NOMO-1 (cell line): ENCODE measurements at regions not wholly inside any gene's neighbourhood (a gene's known extent, or its start where the extent isn't known, plus 50 kb on each side); places are given as distances from the start of the nearest gene placed in this dataset.

Source experiments
- DNase-seq, 2 experiments: peaks; one replicate each; lab custom pipeline; 2025; ENCODE audit not compliant: unreplicated experiment in 2 of 2; lab: John Stamatoyannopoulos, UW

DNA sequence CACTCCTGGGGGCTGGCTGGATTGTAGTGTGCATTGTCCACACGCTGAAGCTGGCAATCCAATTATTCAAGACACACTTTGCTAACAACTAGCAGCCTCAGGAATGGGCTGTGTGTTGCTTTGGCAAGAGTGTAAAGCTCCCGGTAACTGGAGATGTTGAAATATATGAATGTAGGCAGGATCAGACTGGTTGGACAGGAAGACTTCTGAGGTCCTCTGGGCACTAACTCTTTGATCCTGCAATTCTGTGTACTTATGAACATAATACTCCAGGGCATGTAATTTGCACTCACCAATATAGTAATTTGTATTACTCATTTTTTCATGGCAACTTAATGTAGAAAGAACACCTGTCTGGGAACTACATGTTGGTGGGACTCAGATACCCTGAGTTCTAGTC, 106.7 kb upstream of the SLC28A3 start:
- no peak for DNase-seq

DNA sequence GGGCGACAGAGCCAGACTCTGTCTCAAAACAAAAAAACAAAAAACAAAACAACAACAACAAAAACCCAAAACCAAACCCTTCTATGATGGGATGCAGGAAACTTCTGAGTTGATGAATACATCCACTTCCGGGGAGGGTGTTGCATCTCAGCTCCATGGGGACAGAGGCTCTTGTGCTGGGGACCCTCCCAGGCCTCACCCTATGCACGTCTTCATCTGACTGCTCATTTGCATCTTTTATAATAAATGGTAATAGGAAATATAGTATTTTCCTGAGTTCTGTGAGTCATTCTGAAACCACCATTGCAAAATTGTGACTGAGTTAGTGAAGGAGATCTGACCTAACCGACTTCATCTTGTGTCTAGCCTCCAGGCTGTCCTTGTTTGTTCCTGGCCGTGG, 109.5 kb upstream of the SLC28A3 start:
- DNase-seq: no peak

DNA sequence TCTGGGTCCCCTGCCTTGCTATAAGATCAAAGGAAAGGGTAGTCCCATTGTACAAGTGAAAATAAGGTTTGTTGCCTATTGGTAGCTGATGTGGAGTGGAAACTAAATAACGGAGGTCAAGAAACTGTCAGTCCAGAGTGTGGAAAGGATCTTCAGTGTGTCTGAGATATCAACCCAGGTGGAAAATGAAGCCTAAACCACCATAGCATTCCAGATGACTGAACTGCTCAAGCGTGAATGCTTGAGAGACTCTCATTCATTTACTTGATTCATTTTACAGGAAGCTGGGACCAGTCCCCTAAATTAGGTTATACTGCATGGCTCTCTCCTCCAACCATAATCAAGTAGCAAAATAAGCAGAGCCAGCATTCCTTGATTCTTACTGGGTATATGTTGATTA, 116.0 kb upstream of the SLC28A3 start:
- no peak for DNase-seq

DNA sequence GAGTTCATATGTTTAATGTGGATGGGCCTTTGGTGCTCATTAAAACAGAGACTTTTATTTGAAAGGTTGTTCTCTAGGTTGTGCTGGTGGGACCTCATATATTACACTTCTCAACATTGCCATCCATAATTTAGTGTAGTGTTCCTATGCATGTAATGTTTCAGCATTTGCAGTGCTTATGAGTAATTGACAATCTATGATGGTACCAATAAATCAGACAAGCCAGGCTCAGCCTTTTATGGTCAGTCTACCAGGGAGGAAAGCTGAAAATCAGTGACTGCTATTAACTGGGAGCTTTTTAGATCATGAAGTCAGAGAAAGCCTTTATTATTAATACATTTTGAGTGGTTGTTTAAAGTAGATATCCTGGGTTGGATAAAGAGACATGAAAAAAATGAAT, 120.1 kb upstream of the SLC28A3 start:
- no peak for DNase-seq

DNA sequence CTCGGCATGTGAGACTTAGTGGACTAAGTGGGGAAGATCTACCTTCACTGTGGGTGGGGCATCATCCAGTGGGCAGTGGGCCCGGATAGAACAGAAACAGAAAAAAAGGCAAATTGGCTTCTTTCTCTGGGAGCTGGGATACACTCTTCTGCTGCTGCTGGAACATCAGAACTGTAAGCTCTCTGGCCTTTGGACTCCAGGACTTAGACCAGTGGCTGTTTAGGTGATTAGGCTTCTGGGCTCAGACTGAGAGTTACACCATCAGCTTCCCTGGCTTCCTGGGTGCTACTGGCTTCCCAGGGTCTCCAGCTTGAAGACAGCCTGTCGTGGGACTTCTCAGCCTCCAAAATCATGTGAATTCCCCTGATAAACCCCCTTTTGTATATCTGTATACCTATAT, 122.7 kb upstream of the SLC28A3 start:
- no peak for DNase-seq

DNA sequence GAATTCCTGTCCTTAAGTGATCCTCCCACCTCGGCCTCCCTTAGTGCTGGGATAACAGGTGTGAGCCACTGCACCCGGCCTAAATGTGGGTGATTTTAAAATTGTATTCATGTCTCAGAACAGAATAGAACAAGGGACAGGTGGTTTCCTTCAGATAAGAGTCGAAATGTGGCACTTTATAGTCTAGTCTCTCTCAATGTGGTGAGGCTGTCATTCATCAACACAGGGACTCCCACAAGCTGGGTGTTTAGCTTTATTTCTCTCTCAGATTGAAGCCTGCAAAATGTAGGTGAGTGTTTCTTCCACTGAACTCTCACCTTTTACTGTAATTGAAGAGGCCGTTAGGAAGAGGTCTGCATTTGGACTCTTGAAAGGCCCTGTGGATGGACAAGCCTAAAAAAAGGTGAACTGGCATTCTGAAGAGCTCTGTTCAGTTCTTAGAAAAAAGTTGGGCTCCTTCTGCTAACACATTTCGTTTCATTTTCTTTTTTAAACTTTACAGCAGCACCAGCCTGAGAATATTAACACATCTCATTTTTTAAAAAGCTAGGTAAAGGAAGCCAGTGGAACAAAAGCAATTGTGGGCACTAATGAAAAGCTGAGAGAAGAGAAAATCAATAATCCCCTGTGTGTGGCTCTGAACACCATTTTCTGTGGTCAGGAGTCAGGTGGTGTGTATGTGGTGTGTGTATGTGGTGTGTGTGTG, 126.2 kb upstream of the SLC28A3 start:
- DNase-seq: no peak

DNA sequence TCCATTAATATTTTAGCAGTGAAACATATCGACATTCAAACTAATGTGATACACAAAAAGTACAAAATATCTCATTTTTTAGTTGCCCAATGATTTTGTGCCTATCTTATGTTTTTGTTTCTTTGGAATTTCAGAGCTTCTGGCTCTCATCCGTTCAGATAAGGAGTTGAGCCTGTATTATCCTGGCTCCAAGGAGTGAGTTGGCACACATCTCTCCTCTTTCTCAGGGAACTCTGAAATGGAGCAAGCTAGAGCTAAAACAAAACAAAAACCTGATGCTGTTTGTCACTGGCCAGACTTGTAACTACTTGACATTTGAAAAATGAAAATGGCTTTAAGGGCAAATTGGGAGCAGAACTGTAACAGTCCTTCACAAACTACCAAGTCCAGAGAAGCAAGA, 131.3 kb upstream of the SLC28A3 start:
- no peak for DNase-seq

DNA sequence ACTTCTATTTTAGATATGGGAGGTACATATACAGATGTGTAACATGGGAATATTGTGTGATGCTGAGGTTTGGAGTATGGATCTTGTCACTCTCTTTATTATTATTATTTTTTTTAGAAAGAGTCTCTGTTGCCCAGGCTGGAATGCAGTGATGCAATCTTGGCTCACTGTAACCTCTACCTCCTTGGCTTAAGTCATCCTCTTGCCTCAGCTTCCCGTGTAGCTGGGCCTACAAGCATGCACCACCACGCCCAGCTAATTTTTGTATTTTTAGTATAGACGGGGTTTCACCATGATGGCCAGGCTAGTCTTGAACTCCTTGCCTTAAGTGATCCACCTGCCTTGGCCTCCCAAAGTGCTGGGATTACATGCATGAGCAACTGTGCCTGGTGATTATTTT, 138.4 kb upstream of the SLC28A3 start:
- DNase-seq: no peak

DNA sequence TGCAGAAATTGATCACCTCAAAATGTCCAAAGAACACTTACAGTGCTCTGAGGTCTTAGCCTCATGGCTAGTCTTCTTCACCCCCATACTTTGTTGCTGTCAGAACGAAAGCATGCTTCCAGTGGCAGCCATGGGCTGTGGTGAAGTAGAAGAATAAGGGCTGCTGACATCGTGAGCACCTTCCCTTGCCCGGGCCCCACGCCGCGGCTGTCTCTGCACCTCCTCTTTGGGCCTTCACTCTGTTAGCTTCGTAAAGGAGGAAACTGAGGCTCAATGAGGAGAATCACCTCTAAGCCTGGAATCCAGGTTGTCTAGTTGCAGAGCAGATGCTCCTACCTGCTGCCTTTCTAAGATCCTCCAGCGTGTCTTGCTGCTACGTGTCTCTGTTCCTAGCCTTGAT, 139.5 kb upstream of the SLC28A3 start:
- DNase-seq: no peak

DNA sequence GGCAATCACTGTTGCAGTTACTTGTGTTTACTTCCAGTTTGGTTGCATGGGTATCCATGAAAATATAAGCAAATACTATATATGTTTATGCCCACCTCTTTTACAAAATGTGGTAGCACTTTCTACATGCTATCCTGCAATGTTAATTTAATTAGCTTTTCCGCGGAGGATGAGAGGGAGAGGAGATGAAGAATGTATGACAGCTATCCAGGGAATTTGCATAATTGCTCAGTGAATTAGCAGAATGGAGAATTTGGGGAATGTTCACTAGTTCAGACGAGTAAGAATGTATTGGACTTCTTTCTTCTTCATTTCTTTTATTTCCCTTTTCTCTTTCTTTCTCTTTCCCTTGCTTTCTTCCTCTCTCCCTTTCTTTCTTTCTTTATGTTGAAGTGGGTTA, 140.7 kb upstream of the SLC28A3 start:
- no peak for DNase-seq

DNA sequence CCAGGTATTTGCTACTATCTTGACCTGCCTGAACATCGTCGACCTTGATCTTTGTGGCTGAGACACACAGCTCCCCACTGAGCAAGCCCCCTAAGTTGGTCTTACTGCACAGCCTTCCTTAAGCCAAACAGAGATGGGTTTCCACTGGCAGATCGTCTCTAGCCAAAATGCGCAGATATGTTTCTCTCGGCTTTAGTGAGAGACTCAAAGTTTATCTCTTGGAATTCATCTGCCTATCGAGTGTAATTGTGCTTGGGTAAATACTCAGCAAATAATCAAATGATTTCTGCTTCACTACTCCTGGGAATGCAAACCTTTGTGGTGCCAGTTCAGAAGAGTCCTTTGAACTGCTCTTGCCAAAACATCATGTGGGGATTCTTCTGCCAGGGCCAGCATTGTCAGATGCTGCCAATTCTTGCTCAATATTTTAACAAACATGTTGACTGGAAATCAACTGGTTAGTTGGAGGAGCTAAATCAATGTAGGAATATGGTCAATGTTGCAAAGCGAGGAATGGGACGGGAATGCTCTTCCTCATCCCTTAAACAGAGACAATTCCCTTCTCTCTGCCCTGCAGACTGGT, 141.2 kb upstream of the SLC28A3 start:
- no peak for DNase-seq

DNA sequence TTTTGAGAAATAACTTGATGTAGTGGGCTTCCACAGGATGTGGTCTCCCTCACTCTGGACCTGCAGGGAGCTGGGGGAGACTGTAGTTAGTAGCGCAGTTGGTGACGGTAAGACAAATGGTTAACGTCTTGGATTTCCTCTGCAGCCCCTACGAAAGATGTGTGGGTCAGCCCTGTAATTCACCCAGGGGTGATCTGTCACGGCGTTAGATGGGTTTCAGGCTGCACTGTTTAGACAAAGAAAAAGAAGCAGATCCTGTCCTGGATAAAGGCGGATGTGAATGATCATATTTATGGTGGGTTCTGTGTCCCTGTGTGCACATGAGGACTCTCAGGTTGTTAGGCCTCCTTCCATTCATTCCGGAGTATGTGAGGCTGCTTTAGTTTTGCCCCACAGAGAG, 142.0 kb upstream of the SLC28A3 start:
- DNase-seq: no peak

DNA sequence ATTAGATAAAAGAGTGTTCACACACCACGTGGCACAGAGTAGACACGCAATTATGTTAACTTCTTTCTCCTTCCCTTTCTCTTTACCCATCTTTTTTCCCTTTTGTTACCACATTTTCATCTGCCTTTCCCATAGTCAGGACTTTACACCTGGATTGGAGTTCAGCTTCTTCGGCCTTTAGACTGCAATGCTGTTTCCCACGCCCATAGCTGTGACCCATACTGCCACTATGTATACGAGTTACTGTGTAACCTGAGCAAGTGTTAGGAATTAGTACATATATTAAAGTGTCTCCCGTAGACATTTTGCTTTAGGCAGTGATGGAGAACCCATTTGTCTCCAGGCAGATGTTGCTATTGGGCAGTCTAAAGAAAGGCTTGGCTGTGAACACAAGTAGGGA, 143.6 kb upstream of the SLC28A3 start:
- no peak for DNase-seq

DNA sequence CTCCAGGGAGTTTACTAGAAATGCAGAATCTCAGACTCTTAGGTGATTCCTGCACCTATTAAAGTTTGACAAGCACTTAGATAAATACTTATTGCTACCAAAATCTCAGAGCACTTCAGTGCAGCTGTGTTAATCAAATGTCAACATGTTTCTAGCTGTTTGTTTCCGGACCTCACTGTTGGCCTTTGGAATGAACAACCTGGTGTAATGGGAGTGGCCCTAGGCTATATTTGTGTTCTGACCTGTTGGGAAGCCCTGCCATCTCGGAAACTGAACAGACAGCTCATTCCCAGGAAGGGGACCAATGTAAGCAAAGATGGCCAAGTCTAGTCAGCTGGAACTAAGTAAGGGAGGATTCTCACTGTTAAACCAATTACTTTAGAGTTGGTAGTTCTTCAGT, 145.0 kb upstream of the SLC28A3 start:
- no peak for DNase-seq

DNA sequence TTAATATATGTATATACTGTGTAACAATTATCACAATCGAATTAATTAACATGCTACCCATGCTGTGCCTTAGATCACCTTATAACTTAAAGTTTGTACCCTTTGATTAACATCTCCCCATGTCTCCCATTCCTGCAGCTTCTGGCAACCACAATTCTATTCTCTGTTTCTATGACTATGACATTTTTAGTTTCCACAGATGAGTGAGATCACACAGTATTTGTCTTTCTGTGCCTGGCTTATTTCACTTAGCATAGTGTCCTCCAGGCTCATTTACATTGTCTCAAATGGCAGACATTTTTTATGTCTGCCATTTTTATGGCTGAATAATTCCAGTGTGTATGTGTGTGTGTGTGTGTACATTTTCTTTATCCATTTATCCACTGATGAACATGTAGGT, 146.1 kb upstream of the SLC28A3 start:
- DNase-seq: no peak

DNA sequence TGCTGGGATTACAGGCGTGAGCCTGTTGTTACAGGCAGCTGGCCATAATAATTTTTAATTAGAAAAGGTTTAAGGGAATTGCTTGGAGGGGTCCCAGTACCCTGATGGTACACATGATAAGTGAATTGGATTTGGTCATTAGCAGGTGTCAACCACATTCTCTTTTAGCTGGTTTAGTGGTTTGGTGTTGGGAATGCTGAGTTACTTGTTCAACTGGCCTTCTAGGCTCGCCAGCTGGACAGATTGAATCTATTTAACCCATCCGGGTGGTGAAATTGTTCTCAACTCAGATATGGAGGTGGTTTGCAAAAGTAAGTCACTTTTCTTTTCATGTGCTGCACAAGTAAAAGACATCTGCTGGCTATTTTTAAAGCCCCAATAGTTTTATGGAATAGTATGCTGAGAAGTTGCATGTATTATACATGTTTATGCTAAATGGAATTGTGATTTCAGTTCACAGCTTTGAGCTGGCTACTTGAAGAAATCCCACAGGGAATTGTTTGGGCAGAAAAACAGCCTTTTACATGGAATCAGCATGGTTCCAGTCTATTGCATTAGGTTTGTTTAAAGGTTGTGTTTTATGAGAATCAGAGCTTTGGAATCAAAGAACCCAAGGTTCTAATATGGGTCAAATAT, 149.8 kb upstream of the SLC28A3 start:
- DNase-seq: no peak

DNA sequence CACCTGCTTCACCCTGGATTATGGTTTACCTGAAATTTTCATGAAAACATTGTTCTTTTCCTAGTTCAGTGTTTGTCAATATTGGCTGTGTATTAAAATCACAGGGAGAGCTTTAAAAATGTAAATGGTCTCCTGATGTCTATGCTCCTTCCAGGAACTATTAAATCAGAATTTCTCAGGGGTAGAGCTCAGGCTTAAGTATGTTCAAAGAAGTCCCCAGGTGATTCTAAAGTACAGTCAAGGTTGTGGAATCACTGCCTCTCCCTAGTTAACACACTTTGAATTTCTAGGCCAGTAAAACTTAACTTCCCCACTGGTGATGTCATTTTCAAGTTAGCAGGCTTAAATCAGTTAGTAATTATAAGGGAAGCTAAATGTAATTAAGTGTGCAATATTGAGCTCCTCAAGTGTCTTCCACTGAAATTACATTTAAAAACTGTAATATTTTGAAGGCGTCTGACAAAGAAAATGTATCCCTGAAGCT, 150.3 kb upstream of the SLC28A3 start:
- DNase-seq: no peak

DNA sequence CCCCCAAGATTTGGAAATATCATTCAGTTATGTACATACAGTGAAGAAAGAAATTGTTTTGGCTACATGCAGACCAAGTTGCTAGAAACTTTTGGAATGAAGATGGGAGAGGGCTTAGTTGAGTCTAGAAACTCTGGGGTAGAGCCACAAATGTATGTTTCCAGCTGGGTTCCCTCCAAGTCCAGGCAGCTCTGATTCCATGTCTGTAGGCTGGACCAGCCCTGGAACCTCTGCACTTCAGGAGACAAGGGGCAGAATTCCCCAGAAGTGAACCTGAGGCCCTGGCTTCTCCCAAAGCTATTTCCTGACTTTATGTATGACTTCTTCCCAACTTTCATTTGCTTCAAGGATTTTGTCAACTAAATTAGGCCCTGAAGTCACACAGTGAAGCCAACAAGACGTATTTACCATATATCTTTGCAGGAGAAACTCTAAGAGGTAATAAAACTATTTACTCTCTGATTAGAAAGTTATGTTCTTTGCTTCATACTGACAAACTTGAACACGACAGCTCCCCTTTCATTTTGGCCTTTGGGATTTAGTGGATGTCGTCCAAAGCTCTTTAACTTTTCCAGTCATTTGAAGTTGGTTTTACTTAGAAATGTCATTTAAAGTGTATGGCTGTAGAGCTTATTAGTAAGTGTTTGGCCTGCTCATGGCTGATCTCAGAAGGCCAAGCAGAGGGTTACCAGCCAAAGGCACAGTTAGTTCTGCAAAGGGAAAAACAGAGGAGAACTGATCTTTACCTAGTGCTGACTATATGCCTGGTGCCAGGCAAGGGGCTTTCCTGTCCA, 152.0 kb upstream of the SLC28A3 start:
- DNase-seq: no peak

DNA sequence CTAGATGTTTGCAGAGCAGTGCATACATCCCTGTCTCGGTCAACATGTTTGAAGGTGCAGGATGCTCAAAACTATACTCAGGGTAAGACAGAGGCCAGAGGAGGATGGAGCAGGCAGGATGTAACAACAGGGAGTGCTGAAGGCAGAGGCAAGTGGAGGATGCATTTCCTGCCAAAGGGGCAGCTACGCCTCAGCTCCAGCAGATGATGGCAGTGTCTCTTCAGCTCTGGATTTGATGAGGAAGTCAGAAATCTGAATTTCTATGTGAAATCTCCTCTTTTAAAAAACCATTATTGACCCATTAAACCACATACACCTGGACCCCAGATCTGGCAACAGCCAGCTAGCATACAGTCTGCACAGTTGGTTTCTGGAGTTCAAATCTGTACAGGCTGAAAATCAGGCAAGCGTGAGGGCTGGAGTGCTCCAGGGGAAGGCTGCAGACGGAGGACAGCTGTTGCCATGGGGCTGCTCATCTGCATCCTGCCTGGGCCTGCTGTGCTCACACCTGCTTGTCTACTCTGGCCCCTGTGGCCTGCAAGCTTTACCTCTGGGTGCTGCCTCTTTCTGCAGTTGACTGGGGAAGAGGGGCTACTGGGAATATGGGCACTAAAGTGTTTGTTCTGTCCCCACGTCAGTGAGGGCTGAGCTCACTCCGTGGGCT, 152.9 kb upstream of the SLC28A3 start:
- DNase-seq: no peak

DNA sequence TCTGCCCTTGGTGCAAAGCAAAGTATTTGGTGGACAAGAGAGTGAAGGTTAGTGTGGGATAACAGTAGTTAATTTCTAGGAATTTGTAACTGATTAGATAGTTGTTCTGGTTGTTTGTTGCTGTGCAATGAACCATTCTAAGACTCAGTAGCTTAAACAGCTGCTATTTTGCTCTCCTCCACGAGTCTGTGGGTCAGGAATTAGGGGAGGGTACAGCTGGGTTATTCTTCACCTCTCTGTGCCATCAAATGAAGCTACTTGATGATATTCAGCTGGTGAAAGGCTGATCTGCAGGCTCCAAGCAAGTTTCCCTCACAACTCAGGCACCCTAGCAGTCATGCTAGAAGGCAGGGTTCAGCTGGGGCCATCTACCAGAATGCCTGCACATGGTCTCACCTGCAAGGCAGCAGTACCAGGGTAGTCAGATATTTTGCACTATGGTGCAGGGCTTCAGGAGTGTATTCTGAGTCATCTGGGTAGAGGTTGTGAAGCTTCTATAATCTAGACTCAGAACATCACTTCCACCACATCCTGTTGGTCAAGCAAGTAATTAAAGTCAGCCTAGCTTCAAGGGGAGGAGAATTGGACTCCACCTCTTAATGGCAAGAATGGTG, 159.5 kb upstream of the SLC28A3 start:
- DNase-seq: no peak

DNA sequence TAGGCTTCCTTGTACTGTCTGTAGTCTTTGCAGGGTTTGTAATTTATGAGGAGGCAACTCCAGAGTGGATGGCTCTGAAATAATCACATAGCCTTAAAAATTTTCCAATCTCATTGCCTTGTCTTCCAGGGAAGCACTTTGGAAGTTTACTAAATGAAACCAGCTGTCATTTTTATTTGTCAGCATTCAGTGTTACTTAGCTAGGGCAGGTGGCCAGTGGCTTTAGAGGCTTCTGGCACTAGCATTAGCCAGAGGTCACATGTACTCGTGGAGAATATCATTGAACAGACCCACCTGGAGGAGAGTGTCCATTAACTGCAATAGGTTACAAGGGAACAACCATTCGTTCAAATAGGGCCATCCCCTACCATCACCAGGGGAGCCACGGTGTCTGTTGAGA, 160.3 kb upstream of the SLC28A3 start:
- DNase-seq: no peak
